IPS DF 4.7 (cell line): ENCODE measurements at regions not wholly inside any gene's neighbourhood (a gene's known extent, or its start where the extent isn't known, plus 50 kb on each side); places are given as distances from the start of the nearest gene placed in this dataset.
A peak's percentile ranks its signal among the peaks of the same experiment; 100 is the strongest.

Source experiments
- DNase-seq: peaks from one replicate; pipeline ENCODE4 v3.0.0-alpha.2; 2013; ENCODE audit warnings: low spot score; ENCODE audit errors: extremely low read depth

GRCh38 chr10:53749439-53749838 lies 976.9 kb upstream of the MBL2 start:
- no peak for DNase-seq

GRCh38 chr10:53748319-53748718 lies 975.7 kb upstream of the MBL2 start:
- no peak for DNase-seq

GRCh38 chr10:53744746-53745145 lies 972.2 kb upstream of the MBL2 start:
- peak; percentile 22 for DNase-seq

- no peak for DNase-seq
Measured at GRCh38 chr10:53744176-53744575, 971.6 kb upstream of the MBL2 start.

- DNase-seq = no peak
Measured at GRCh38 chr10:53737132-53737531, 964.5 kb upstream of the MBL2 start.

GRCh38 chr10:53726921-53727320 lies 954.3 kb upstream of the MBL2 start:
- DNase-seq = no peak

- DNase-seq = no peak
Measured at GRCh38 chr10:53724581-53724980, 952.0 kb upstream of the MBL2 start.

- no peak for DNase-seq
Measured at GRCh38 chr10:53719658-53720057, 947.1 kb upstream of the MBL2 start.

GRCh38 chr10:53716156-53716555 lies 943.6 kb upstream of the MBL2 start:
- no peak for DNase-seq

GRCh38 chr10:53713431-53713830 lies 940.8 kb upstream of the MBL2 start:
- DNase-seq = no peak

- DNase-seq = no peak
Measured at GRCh38 chr10:53702489-53702888, 929.9 kb upstream of the MBL2 start.

GRCh38 chr10:53701213-53701612 lies 928.6 kb upstream of the MBL2 start:
- no peak for DNase-seq

- no peak for DNase-seq
Measured at GRCh38 chr10:53700278-53700677, 927.7 kb upstream of the MBL2 start.

GRCh38 chr10:53699684-53700083 lies 927.1 kb upstream of the MBL2 start:
- no peak for DNase-seq

- no peak for DNase-seq
Measured at GRCh38 chr10:53699231-53699630, 926.6 kb upstream of the MBL2 start.

- DNase-seq = no peak
Measured at GRCh38 chr10:53697038-53697437, 924.5 kb upstream of the MBL2 start.

GRCh38 chr10:53690524-53691240 lies 918.1 kb upstream of the MBL2 start:
- DNase-seq = no peak

- no peak for DNase-seq
Measured at GRCh38 chr10:53687800-53688199, 915.2 kb upstream of the MBL2 start.

GRCh38 chr10:53682885-53683284 lies 910.3 kb upstream of the MBL2 start:
- DNase-seq = no peak

- DNase-seq = no peak
Measured at GRCh38 chr10:53682458-53682857, 909.9 kb upstream of the MBL2 start.

GRCh38 chr10:53679666-53680065 lies 907.1 kb upstream of the MBL2 start:
- DNase-seq = no peak

- DNase-seq = no peak
Measured at GRCh38 chr10:53675177-53675576, 902.6 kb upstream of the MBL2 start.

- DNase-seq = no peak
Measured at GRCh38 chr10:53667063-53667462, 894.5 kb upstream of the MBL2 start.
